Epithelial cell of proximal tubule (primary cell): ENCODE measurements at regions not wholly inside any gene's neighbourhood (a gene's known extent, or its start where the extent isn't known, plus 50 kb on each side); places are given as distances from the start of the nearest gene placed in this dataset.
A peak's percentile ranks its signal among the peaks of the same experiment; 100 is the strongest.

Experiments
- DNase-seq: peaks from one replicate; pipeline ENCODE4 v3.0.0-alpha.2; 2011; ENCODE audit warnings: low read depth
- H3K4me3 ChIP-seq: 2 replicates; pipeline ENCODE4 v1.5.1; 2011; ENCODE audit warnings: low read depth, mild to moderate bottlenecking, low read length
- CTCF ChIP-seq: conservative IDR thresholded peaks from 2 replicates; pipeline ENCODE4 v1.5.1; 2012; ENCODE audit warnings: low read depth, mild to moderate bottlenecking, low read length

- H3K4me3 ChIP-seq = no peak overlapping the region
- no peak for TF ChIP-seq CTCF
- no peak for DNase-seq
Measured at GRCh38 chr22:27218012-27218920, 560.9 kb downstream of the MIAT start.

- no peak for TF ChIP-seq CTCF
- no peak overlapping the region for H3K4me3 ChIP-seq
- DNase-seq = no peak
Measured at GRCh38 chr22:27219036-27219435, 561.6 kb downstream of the MIAT start.

GRCh38 chr22:27220339-27220738 lies 563.0 kb downstream of the MIAT start:
- DNase-seq = peak; percentile 67
- H3K4me3 ChIP-seq = no peak overlapping the region
- TF ChIP-seq CTCF = no peak

- TF ChIP-seq CTCF = no peak
- DNase-seq = no peak
- H3K4me3 ChIP-seq = no peak overlapping the region
Measured at GRCh38 chr22:27222178-27222577, 564.8 kb downstream of the MIAT start.

GRCh38 chr22:27223317-27224177 lies 566.2 kb downstream of the MIAT start:
- no peak for TF ChIP-seq CTCF
- no peak overlapping the region for H3K4me3 ChIP-seq
- DNase-seq = no peak

- TF ChIP-seq CTCF = no peak
- no peak for DNase-seq
- H3K4me3 ChIP-seq = no peak overlapping the region
Measured at GRCh38 chr22:27224485-27225374, 567.3 kb downstream of the MIAT start.
